H1 (cell line): ENCODE measurements at regions not wholly inside any gene's neighbourhood (a gene's known extent, or its start where the extent isn't known, plus 50 kb on each side); places are given as distances from the start of the nearest gene placed in this dataset.

ENCODE experiments used
- CTCF ChIA-PET: fragments of 300-600 bp; sonication (Branson Sonifier 250); formaldehyde crosslinking; loops from one replicate; lab custom pipeline; 2021; ENCODE audit not compliant: partially characterized antibody; lab: Charles Lee
- POLR2A ChIA-PET: fragments of 300-600 bp; sonication (Branson Sonifier 250); formaldehyde crosslinking; loops from one replicate; lab custom pipeline; 2021; ENCODE audit warnings: inconsistent platforms; ENCODE audit not compliant: partially characterized antibody; lab: Charles Lee
- DNase-seq, 2 experiments: peaks; one replicate each; pipeline versions ENCODE4 v3.0.0 to v3.0.0-alpha.2; 2010 to 2022; ENCODE audit warnings: low spot score in 2 of 2, low read depth in 1 of 2, mixed read lengths in 1 of 2
- FAIRE-seq: peaks from 2 replicates; lab custom pipeline; 2011; peaks lifted over from hg19 to GRCh38; lab: Jason Lieb, UNC
- H2AFZ ChIP-seq: 2 replicates; pipeline ENCODE4 v1.8.1; 2012; ENCODE audit warnings: low read length, inconsistent platforms
- H2AK5ac ChIP-seq: 2 replicates; pipeline ENCODE4 v1.6.1; 2013; ENCODE audit warnings: low read depth, low read length
- H2BK120ac ChIP-seq: replicated peaks from 2 replicates; pipeline ENCODE3; 2013; ENCODE audit warnings: low read depth, low read length, inconsistent platforms
- H2BK12ac ChIP-seq: 2 replicates; pipeline ENCODE4 v1.6.1; 2013; ENCODE audit warnings: low read depth, low read length
- H2BK15ac ChIP-seq: 2 replicates; pipeline ENCODE4 v1.6.1; 2013; ENCODE audit warnings: low read length
- H2BK20ac ChIP-seq: 2 replicates; pipeline ENCODE4 v1.6.1; 2013; ENCODE audit warnings: low read length
- H2BK5ac ChIP-seq: 2 replicates; pipeline ENCODE4 v1.6.1; 2013; ENCODE audit warnings: low read depth, low read length
- H3K14ac ChIP-seq: 2 replicates; pipeline ENCODE4 v1.6.1; 2013; ENCODE audit warnings: inconsistent platforms; ENCODE audit not compliant: insufficient read length
- H3K18ac ChIP-seq: 2 replicates; pipeline ENCODE4 v1.6.1; 2013; ENCODE audit warnings: low read length; ENCODE audit errors: extremely low read depth
- H3K23ac ChIP-seq: 2 replicates; pipeline ENCODE4 v1.6.1; 2013; ENCODE audit warnings: inconsistent platforms; ENCODE audit not compliant: insufficient read length
- H3K23me2 ChIP-seq: 2 replicates; pipeline ENCODE4 v1.6.1; 2013; ENCODE audit warnings: low read depth, low read length
- H3K27ac ChIP-seq: 2 replicates; pipeline ENCODE4 v1.6.1; 2011; ENCODE audit warnings: low read depth, low read length, inconsistent platforms
- H3K27me3 ChIP-seq, 4 experiments: replicated peaks in 1 of 4; 1 replicate in 1 of 4; 2 replicates in 3 of 4; pipeline versions ENCODE4 v1.6.1 to v1.8.1; 2011 to 2013; ENCODE audit warnings: low read length in 3 of 4, mild to moderate bottlenecking in 3 of 4, inconsistent platforms in 2 of 4, mixed read lengths in 2 of 4, moderate library complexity in 1 of 4; ENCODE audit not compliant: control insufficient read depth in 3 of 4, insufficient read depth in 3 of 4; ENCODE audit errors: extremely low read depth in 1 of 4
- H3K36me3 ChIP-seq, 4 experiments: 2 replicates each; pipeline versions ENCODE4 v1.6.1 to v1.8.1; 2011 to 2013; ENCODE audit warnings: mild to moderate bottlenecking in 4 of 4, low read length in 3 of 4, moderate library complexity in 2 of 4, control low read depth in 1 of 4, inconsistent platforms in 1 of 4; ENCODE audit not compliant: insufficient read depth in 4 of 4, control insufficient read depth in 2 of 4
- H3K4ac ChIP-seq: replicated peaks from 2 replicates; pipeline ENCODE3; 2013; ENCODE audit warnings: low read length, low read depth, mixed read lengths, inconsistent platforms; ENCODE audit not compliant: insufficient read length
- H3K4me1 ChIP-seq, 4 experiments: replicated peaks in 1 of 4; 1 replicate in 1 of 4; 2 replicates in 3 of 4; pipeline versions ENCODE4 v1.6.1 to v1.8.1; 2011 to 2013; ENCODE audit warnings: low read length in 3 of 4, inconsistent platforms in 2 of 4, mixed read lengths in 1 of 4; ENCODE audit not compliant: insufficient read depth in 4 of 4, control insufficient read depth in 3 of 4
- H3K4me2 ChIP-seq, 2 experiments: 2 replicates each; pipeline versions ENCODE4 v1.6.1 to v1.8.1; 2011 to 2013; ENCODE audit warnings: low read depth in 2 of 2, low read length in 2 of 2, control low read depth in 1 of 2, inconsistent platforms in 1 of 2, mild to moderate bottlenecking in 1 of 2; ENCODE audit not compliant: insufficient read depth in 1 of 2
- H3K4me3 ChIP-seq, 4 experiments: fragments of 200-600, 300-600 bp in 1 of 4; sonication (generic), shearing (Covaris generic), sonication (Bioruptor Twin) in 1 of 4; 2 replicates each; pipeline versions ENCODE4 v1.5.1 to v1.8.1; 2011 to 2016; ENCODE audit warnings: low read length in 4 of 4, low read depth in 3 of 4, control low read depth in 2 of 4, inconsistent platforms in 2 of 4, mild to moderate bottlenecking in 2 of 4, mixed read lengths in 1 of 4, moderate library complexity in 1 of 4; ENCODE audit not compliant: insufficient read depth in 2 of 4; ENCODE audit errors: extremely low read depth in 1 of 4
- H3K56ac ChIP-seq: replicated peaks from 2 replicates; pipeline ENCODE3; 2013; ENCODE audit warnings: low read depth, mild to moderate bottlenecking, mixed read lengths, low read length, inconsistent platforms; ENCODE audit not compliant: insufficient read length
- H3K79me1 ChIP-seq: 2 replicates; pipeline ENCODE4 v1.6.1; 2013; ENCODE audit warnings: low read depth, low read length, control low read depth
- H3K79me2 ChIP-seq, 2 experiments: 2 replicates each; pipeline versions ENCODE4 v1.6.1 to v1.8.1; 2012 to 2013; ENCODE audit warnings: low read length in 2 of 2, mild to moderate bottlenecking in 2 of 2, inconsistent platforms in 1 of 2; ENCODE audit not compliant: insufficient read depth in 2 of 2, control insufficient read depth in 1 of 2
- H3K9ac ChIP-seq, 4 experiments: replicated peaks in 1 of 4; 1 replicate in 1 of 4; 2 replicates in 3 of 4; pipeline versions ENCODE4 v1.6.1 to v1.8.1; 2011 to 2013; ENCODE audit warnings: low read depth in 3 of 4, low read length in 3 of 4, control low read depth in 2 of 4, mild to moderate bottlenecking in 2 of 4, moderate library complexity in 2 of 4, inconsistent platforms in 1 of 4; ENCODE audit errors: extremely low read depth in 1 of 4
- H3K9me3 ChIP-seq, 2 experiments: 2 replicates each; pipeline versions ENCODE4 v1.6.1 to v1.8.1; 2012 to 2013; ENCODE audit warnings: mild to moderate bottlenecking in 2 of 2, moderate library complexity in 2 of 2, control low read depth in 1 of 2, inconsistent platforms in 1 of 2, low read depth in 1 of 2, low read length in 1 of 2, mixed read lengths in 1 of 2; ENCODE audit not compliant: insufficient read depth in 2 of 2
- H4K20me1 ChIP-seq, 2 experiments: replicated peaks in 1 of 2; 2 replicates each; pipeline versions ENCODE3 to v1.8.1; 2011 to 2013; ENCODE audit warnings: inconsistent platforms in 2 of 2, low read length in 2 of 2, mild to moderate bottlenecking in 1 of 2; ENCODE audit not compliant: insufficient read depth in 2 of 2, control insufficient read depth in 1 of 2
- H4K5ac ChIP-seq: 2 replicates; pipeline ENCODE4 v1.6.1; 2013; ENCODE audit warnings: low read length, low read depth, mixed read lengths, inconsistent platforms; ENCODE audit not compliant: insufficient read length
- H4K8ac ChIP-seq: 2 replicates; pipeline ENCODE4 v1.8.0; 2013; ENCODE audit warnings: mild to moderate bottlenecking, moderate library complexity, low read length, inconsistent platforms; ENCODE audit not compliant: insufficient read depth; ENCODE audit errors: extremely low read depth
- H4K91ac ChIP-seq: replicated peaks from 2 replicates; pipeline ENCODE3; 2013; ENCODE audit warnings: low read length, mixed read lengths, inconsistent platforms; ENCODE audit not compliant: insufficient read length
- ATF3 ChIP-seq: IDR thresholded peaks from 2 replicates; pipeline ENCODE4 v1.6.1; 2011; ENCODE audit warnings: low read depth, mild to moderate bottlenecking, low read length; ENCODE audit not compliant: insufficient read depth
- GTF2F1 ChIP-seq: IDR thresholded peaks from 2 replicates; pipeline ENCODE4 v1.6.1; 2012; ENCODE audit warnings: low read depth, low read length, improper control_type of control experiment, borderline replicate concordance
- KDM5A ChIP-seq: fragments of 200-600 bp; IDR thresholded peaks from 2 replicates; pipeline ENCODE4 v1.7.1; 2012; ENCODE audit warnings: mild to moderate bottlenecking, low read length, inconsistent platforms, mixed read lengths
- MAX ChIP-seq: IDR thresholded peaks from 2 replicates; pipeline ENCODE4 v1.6.1; 2012; ENCODE audit warnings: inconsistent platforms
- SIN3A ChIP-seq, 2 experiments: IDR thresholded peaks in 1 of 2; conservative IDR thresholded peaks in 1 of 2; 2 replicates each; pipeline ENCODE4 v1.6.1; 2011 to 2012; ENCODE audit warnings: low read length in 2 of 2, improper control_type of control experiment in 1 of 2, low read depth in 1 of 2, mild to moderate bottlenecking in 1 of 2
- SIRT6 ChIP-seq: IDR thresholded peaks from one replicate; pipeline ENCODE4 v1.7.1; 2012; ENCODE audit warnings: low read length, inconsistent platforms
- SP2 ChIP-seq: IDR thresholded peaks from 2 replicates; pipeline ENCODE4 v1.6.1; 2012; ENCODE audit warnings: mild to moderate bottlenecking, low read length, inconsistent platforms
- TAF1 ChIP-seq: IDR thresholded peaks from 2 replicates; pipeline ENCODE4 v1.6.1; 2011; ENCODE audit warnings: mild to moderate bottlenecking, low read depth, low read length
- TEAD4 ChIP-seq: IDR thresholded peaks from 2 replicates; pipeline ENCODE4 v1.6.1; 2012; ENCODE audit warnings: low read depth, low read length, inconsistent platforms, mixed read lengths
- USF2 ChIP-seq: IDR thresholded peaks from 2 replicates; pipeline ENCODE4 v1.6.1; 2011; ENCODE audit warnings: low read length, improper control_type of control experiment

GRCh38 chr3:148175214-148175613 is 522.5 kb upstream of the AGTR1 start:
- H2AFZ ChIP-seq = no peak overlapping the region
- no peak overlapping the region for H3K27ac ChIP-seq
- ChIA-PET POLR2A (no interaction called here), CTCF (no interaction called here)
- no peak for FAIRE-seq
- no peak overlapping the region for H4K5ac ChIP-seq
- H4K20me1 ChIP-seq = no peaks in the 10 kb centered on the region
- H3K23ac ChIP-seq = no peak overlapping the region
- H3K23me2 ChIP-seq = no peaks in the 10 kb centered on the region
- H3K9me3 ChIP-seq = no peaks in the 10 kb centered on the region
- no peak for DNase-seq
- TF ChIP-seq USF2 = no peak
- TF ChIP-seq SIRT6 = no peak
- TF ChIP-seq ATF3 = no peak
- TF ChIP-seq MAX = no peak
- TF ChIP-seq SIN3A (conservative IDR thresholded peaks at IDR 0.05 in 1 of 2, IDR thresholded peaks at IDR 0.05 in 1 of 2; ENCODE audit: low read depth in 1 of 2, low read length in 2 of 2) = no peak
- no peak for TF ChIP-seq TAF1
- TF ChIP-seq GTF2F1 = no peak
- no peak for TF ChIP-seq TEAD4
- no peak for TF ChIP-seq KDM5A
- TF ChIP-seq SP2 = no peak
- H3K36me3 ChIP-seq = no peaks in the 10 kb centered on the region
- H2BK120ac ChIP-seq = no peak overlapping the region
- no peak overlapping the region for H3K4me3 ChIP-seq
- no peak overlapping the region for H3K9ac ChIP-seq
- no peak overlapping the region for H4K91ac ChIP-seq
- H3K4ac ChIP-seq = no peak overlapping the region
- no peaks in the 10 kb centered on the region for H3K27me3 ChIP-seq
- H2BK20ac ChIP-seq = no peak overlapping the region
- no peak overlapping the region for H4K8ac ChIP-seq
- no peaks in the 10 kb centered on the region for H3K4me1 ChIP-seq
- H2AK5ac ChIP-seq = no peak overlapping the region
- no peak overlapping the region for H2BK12ac ChIP-seq
- H3K79me2 ChIP-seq = no peaks in the 10 kb centered on the region
- H3K79me1 ChIP-seq = no peaks in the 10 kb centered on the region
- H3K4me2 ChIP-seq = no peak overlapping the region
- no peak overlapping the region for H2BK5ac ChIP-seq
- no peak overlapping the region for H3K18ac ChIP-seq
- no peak overlapping the region for H2BK15ac ChIP-seq
- no peak overlapping the region for H3K14ac ChIP-seq
- no peak overlapping the region for H3K56ac ChIP-seq
